ENCODE measurements at regions not wholly inside any gene's neighbourhood (a gene's known extent, or its start where the extent isn't known, plus 50 kb on each side); places are given as distances from the start of the nearest gene placed in this dataset.
A peak's percentile ranks its signal among the peaks of the same experiment; 100 is the strongest.

DNA sequence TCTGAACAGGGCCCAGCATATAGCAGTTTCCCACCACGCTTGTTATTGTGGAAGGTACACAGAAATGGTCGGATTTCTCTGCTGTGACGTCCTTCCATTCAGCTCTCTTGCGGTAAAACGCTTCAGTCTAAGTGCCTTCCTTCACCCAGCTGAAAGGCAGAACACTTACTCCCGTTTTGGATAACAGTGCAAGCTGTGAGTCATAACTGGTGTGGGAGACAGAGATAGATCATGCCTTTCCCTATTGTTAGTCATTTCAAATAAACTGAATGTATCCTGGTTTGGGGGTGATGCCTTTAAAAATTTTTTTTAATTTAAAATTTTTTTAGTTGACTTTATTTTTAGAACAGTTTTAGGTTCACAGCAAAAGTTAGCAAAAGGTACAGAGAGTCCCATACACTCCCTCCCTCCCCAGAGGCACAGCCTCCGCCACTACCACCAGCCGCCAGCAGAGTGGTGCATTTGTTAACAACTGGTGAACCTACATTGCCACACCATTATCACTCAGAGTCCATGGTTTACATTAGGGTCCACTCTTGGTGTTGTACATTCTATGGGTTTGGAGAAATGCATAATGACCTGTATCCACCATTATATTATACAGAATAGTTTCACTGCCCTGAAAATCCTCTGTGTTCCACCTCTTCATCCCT, 94.9 kb upstream of the NSMCE3 start:
- peak; percentile 66 for DNase-seq (ENCODE audit: low spot score)

GRCh38 chr15:29361560-29361959, 91.9 kb upstream of the NSMCE3 start:
- DNase-seq (ENCODE audit: low spot score), result no peak

- DNase-seq (ENCODE audit: low spot score), result no peak
These were observed 90.5 kb upstream of the NSMCE3 start for GRCh38 chr15:29360152-29360551.

DNA sequence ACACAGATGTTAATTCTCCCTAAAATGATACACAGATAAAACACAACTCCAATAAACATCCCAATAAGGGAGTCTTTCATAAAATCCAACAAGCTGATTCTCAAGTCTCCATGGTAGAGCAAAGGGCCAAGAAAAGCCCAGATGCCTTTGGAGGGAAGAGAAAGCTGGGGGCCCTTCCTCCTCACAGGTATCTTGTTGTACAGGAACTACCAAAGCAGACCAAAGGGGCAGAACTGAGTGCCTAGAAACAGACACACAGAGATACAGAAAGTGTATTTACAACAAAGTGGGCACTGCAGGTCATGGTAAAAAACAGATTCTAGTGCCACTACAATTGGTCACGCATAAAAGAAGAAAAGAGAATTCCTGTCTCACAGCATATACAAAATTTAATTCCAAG, 87.2 kb upstream of the NSMCE3 start:
- no peak for DNase-seq (ENCODE audit: low spot score)

DNA sequence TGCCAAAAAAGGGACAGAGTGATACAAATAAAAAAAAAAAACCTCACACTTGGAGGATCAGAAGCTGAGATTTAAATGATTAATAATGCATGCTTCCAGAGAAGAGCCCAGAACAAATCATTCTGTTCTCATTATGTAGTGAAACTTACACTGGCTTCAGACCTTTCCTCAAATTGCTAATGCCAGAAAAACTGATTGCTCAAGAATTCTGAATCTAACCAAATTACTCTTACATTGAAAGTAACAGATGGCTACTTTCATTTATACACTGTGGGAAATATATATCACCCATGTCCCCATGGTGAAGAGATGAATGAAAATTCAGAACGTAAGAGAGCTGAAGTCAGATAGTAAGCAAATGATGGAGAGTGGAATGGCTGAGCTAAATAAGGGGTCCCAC, 85.9 kb upstream of the NSMCE3 start:
- no peak for DNase-seq (ENCODE audit: low spot score)

GRCh38 chr15:29352402-29352801, 82.8 kb upstream of the NSMCE3 start:
- no peak for DNase-seq (ENCODE audit: low spot score)

GRCh38 chr15:29349196-29349595, 79.6 kb upstream of the NSMCE3 start:
- no peak for DNase-seq (ENCODE audit: low spot score)

GRCh38 chr15:29348336-29348914, 78.8 kb upstream of the NSMCE3 start:
- DNase-seq (ENCODE audit: low spot score), result no peak

- no peak for DNase-seq (ENCODE audit: low spot score)
These were observed 77.4 kb upstream of the NSMCE3 start for GRCh38 chr15:29346998-29347397.

- DNase-seq (ENCODE audit: low spot score), result no peak
These were observed 76.2 kb upstream of the NSMCE3 start for GRCh38 chr15:29345549-29346525.

GRCh38 chr15:29344474-29344873, 74.9 kb upstream of the NSMCE3 start:
- no peak for DNase-seq (ENCODE audit: low spot score)

DNA sequence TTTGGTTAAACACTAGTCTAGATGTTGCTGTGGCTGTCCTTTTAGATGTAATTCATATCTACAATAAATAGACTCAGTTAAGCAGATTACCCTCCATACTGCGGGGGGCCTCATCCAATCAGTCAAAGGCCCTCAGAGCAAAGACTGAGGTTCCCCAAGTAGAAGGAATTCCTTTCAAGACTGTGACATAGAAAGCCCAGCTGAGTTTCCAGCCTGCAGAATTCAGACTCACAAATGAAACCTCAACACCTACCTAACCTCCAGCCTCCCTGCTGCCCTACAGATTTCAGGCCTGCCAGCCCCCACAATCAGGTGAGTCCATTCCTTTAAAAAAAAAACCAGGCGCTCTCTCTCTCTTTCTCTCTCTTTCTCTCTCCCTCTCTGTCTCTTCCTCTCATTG, 73.6 kb upstream of the NSMCE3 start:
- no peak for DNase-seq (ENCODE audit: low spot score)

DNA sequence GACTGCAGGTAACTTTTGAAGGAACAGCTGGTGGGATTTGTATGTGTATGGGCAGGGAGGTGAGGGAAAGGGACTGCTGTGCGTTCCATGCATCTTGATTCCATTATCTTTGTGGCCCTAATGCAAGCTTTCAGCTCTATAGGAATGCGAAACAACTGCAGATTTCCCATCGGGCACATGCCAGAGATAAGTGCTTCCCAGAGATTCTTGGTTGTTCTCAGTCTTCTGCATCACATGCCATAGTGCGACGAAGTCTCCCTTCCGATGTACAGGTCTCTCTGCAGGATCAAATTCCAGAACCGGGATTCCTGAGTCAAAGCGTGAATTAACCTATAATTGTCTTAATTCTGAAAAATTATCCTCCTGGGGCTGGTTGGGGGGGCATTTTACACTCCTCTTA, 72.6 kb upstream of the NSMCE3 start:
- DNase-seq (ENCODE audit: low spot score), result no peak

DNA sequence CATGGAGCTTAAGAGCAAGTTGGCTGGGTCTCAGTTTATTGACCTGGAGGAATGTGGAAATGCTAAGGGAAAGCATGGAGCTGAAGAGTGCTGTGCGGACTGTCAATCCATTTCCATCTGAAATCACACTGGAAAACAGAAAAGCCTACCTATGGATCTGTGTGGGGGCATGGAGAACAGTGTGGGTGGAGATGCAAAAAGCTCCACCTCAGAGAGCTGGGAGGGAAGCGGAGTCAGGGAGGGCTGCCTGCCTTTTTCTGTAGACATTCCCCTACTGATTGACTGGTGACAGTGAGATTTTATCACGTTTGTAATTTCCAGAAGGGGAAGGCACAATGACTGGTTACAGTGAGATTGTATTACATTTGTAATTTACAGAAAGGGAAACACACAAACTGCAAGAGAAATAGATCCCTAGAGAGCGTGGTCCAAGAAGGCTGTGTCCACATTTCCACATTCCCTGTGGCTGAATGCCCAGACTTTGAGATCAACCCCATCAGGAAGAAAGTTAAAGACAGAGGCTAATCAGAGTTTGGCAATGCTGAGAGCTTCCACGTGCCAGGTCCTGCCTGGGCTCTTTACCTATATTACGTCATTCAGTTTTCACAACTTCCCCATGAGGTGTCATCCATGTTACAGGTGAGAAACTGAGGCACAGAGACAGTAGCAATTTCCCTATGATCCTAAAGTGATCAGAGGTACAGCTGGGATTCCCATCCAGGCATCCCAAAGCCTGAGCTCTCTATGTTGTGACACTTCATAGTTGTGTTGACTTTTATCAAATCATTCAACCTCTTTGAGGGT, 67.7 kb upstream of the NSMCE3 start:
- no peak for DNase-seq (ENCODE audit: low spot score)

- no peak for DNase-seq (ENCODE audit: low spot score)
These were observed 64.9 kb upstream of the NSMCE3 start for GRCh38 chr15:29334544-29334943.

DNA sequence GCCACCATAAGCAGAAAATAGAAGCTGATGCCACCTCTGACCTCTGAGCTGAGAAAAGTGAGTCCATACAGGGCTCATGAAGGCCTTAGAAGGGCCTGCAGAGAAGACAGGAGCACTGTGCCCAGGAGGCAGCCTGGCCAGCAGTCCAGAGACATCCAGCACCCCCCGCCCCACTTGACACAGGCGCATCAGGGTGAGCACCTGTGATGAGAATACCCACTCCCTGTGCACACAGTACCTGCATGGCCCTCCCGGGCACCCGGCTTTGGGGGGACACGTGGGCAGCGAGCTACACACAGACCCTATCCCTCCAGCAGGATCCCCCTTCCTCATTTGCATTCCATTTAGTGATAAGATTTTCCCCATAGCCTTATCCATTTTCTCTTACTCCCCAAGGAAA, 63.6 kb upstream of the NSMCE3 start:
- DNase-seq (ENCODE audit: low spot score), result no peak

- no peak for DNase-seq (ENCODE audit: low spot score)
These were observed 62.0 kb upstream of the NSMCE3 start for GRCh38 chr15:29331669-29332068.

- no peak for DNase-seq (ENCODE audit: low spot score)
These were observed 61.4 kb upstream of the NSMCE3 start for GRCh38 chr15:29331071-29331470.

DNA sequence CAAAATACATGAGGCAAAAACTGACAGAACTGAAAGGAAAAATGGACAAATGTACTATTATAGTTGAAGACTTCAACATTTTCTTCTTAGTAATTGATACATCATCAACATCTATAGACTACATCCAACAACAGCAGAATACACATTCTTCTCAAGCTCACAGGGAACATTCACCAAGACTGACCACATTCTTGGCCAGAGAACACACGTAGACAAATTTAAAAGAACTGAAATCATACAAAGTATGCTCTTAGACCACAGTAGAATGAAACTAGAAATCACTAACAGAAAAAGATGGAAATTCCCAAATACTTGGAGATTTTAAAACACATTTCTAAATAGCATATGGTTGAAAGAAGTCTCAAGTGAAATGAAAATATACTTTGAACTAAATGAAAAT, 55.1 kb upstream of the NSMCE3 start:
- no peak for DNase-seq (ENCODE audit: low spot score)

- no peak for DNase-seq (ENCODE audit: low spot score)
These were observed 53.9 kb upstream of the NSMCE3 start for GRCh38 chr15:29323557-29323956.

DNA sequence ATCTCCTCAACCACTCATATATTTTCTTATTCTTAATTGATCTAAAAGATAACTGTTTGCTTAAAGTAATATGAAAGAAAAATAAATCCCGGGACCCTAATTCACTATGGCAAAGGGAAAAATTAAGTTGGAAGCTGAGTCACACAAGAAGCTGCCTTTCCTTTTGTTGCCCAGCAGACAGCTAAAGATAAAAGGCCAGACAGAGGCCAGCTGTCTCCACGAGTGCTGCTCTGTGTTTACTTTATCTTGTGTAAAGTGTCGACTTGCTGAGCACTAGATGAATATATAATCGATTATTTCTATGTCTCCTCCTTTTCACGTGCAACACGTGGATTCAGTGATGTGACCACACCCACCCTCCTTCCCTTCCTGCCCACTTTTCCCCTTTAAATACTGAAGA, 52.8 kb upstream of the NSMCE3 start:
- no peak for DNase-seq (ENCODE audit: low spot score)

DNA sequence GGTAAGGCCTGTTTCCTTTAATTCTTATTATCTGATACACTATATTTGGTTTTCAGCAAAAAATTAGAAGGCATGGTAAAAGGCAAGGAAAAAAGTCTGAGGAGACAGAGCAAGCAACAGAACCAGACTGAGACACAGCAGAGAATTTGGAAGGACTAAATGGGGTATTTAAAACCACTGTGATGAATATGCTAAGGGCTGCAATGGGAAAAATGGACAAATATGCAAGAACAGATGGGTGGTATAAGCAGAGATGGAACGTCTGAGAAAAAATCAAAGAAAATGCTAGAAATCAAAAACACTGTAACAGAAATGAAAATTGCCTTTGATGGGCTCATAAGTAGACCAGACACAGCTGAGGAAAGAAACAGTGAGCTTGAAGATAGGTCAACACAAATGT, 50.8 kb upstream of the NSMCE3 start:
- no peak for DNase-seq (ENCODE audit: low spot score)
